Colon (tissue), 2 donors: ENCODE measurements at regions not wholly inside any gene's neighbourhood (a gene's known extent, or its start where the extent isn't known, plus 50 kb on each side); places are given as distances from the start of the nearest gene placed in this dataset.
"Not testable (repeated sequence)": the region's sequence is repeated elsewhere in the genome, so short reads cannot be mapped to it uniquely, and the experiment has no call there.

Source experiments
- FAIRE-seq: peaks from 2 replicates; lab custom pipeline; 2012; peaks lifted over from hg19 to GRCh38; lab: Jason Lieb, UNC
- donor health status: control.
- donor health status: control.

GRCh38 chr3:115252679-115253078, 105.6 kb upstream of the ZBTB20 start:
- no peak for FAIRE-seq

GRCh38 chr3:115254492-115255196, 107.6 kb upstream of the ZBTB20 start:
- FAIRE-seq, result no peak

- no peak for FAIRE-seq
Measured at GRCh38 chr3:115255197-115255585, 108.1 kb upstream of the ZBTB20 start.

GRCh38 chr3:115270849-115271248, 123.8 kb upstream of the ZBTB20 start:
- FAIRE-seq, result no peak

- no peak for FAIRE-seq
Measured at GRCh38 chr3:115272036-115272824, 125.1 kb upstream of the ZBTB20 start.

- FAIRE-seq, result no peak
Measured at GRCh38 chr3:115275896-115276295, 128.8 kb upstream of the ZBTB20 start.

- FAIRE-seq, result no peak
Measured at GRCh38 chr3:115279939-115280338, 132.9 kb upstream of the ZBTB20 start.

- FAIRE-seq, result no peak
Measured at GRCh38 chr3:115280506-115280905, 133.4 kb upstream of the ZBTB20 start.

- FAIRE-seq, result no peak
Measured at GRCh38 chr3:115281697-115282675, 134.9 kb upstream of the ZBTB20 start.

- FAIRE-seq, result no peak
Measured at GRCh38 chr3:115284980-115285379, 137.9 kb upstream of the ZBTB20 start.

- FAIRE-seq, result no peak
Measured at GRCh38 chr3:115286529-115287197, 139.6 kb upstream of the ZBTB20 start.

- FAIRE-seq, result no peak
Measured at GRCh38 chr3:115287198-115287597, 140.1 kb upstream of the ZBTB20 start.

GRCh38 chr3:115292131-115292530, 145.0 kb upstream of the ZBTB20 start:
- no peak for FAIRE-seq

GRCh38 chr3:115292677-115293165, 145.6 kb upstream of the ZBTB20 start:
- no peak for FAIRE-seq

GRCh38 chr3:115293321-115293720, 146.2 kb upstream of the ZBTB20 start:
- FAIRE-seq, result no peak

- FAIRE-seq, result no peak
Measured at GRCh38 chr3:115301364-115301860, 154.3 kb upstream of the ZBTB20 start.

- FAIRE-seq, result not testable (repeated sequence)
Measured at GRCh38 chr3:115317953-115318352, 170.9 kb upstream of the ZBTB20 start.

- no peak for FAIRE-seq
Measured at GRCh38 chr3:115321400-115321805, 174.3 kb upstream of the ZBTB20 start.

- no peak for FAIRE-seq
Measured at GRCh38 chr3:115322901-115323300, 175.8 kb upstream of the ZBTB20 start.

GRCh38 chr3:115323380-115323779, 176.3 kb upstream of the ZBTB20 start:
- no peak for FAIRE-seq

GRCh38 chr3:115324056-115324455, 177.0 kb upstream of the ZBTB20 start:
- no peak for FAIRE-seq
